ENCODE measurements at regions not wholly inside any gene's neighbourhood (a gene's known extent, or its start where the extent isn't known, plus 50 kb on each side); places are given as distances from the start of the nearest gene placed in this dataset.
"Not testable (repeated sequence)": the region's sequence is repeated elsewhere in the genome, so short reads cannot be mapped to it uniquely, and the experiment has no call there.

DNA sequence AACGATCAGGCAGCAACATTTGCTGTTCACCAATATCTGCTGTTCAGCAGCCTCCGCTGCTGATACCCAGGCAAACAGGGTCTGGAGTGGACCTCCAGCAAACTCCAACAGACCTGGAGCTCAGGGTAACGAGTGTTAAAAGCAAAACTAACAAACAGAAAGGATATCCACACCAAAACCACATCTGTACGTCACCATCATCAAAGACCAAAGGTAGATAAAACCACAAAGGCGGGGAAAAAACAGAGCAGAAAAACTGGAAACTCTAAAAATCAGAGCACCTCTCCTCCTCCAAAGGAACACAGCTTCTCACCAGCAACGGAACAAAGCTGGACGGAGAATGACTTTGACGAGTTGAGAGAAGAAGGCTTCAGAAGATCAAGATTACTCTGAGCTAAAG is 192.8 kb upstream of the MGAT5 start:
- H3K27me3 ChIP-seq (ENCODE audit: control insufficient read depth in 3 of 3, insufficient read depth in 3 of 3, low read length in 3 of 3); H3K36me3 ChIP-seq (ENCODE audit: control insufficient read depth in 3 of 3, insufficient read depth in 3 of 3, low read length in 3 of 3); H3K4me3 ChIP-seq (ENCODE audit: low read length in 3 of 3); H3K9ac ChIP-seq (ENCODE audit: low read depth in 1 of 3, low read length in 3 of 3); H3K4me1 ChIP-seq (ENCODE audit: control insufficient read depth in 3 of 3, insufficient read depth in 3 of 3, low read length in 3 of 3); H3K9me3 ChIP-seq (ENCODE audit: control insufficient read depth in 3 of 3, low read length in 3 of 3); H3K27ac ChIP-seq (ENCODE audit: low read depth, low read length): not testable (repeated sequence)

DNA sequence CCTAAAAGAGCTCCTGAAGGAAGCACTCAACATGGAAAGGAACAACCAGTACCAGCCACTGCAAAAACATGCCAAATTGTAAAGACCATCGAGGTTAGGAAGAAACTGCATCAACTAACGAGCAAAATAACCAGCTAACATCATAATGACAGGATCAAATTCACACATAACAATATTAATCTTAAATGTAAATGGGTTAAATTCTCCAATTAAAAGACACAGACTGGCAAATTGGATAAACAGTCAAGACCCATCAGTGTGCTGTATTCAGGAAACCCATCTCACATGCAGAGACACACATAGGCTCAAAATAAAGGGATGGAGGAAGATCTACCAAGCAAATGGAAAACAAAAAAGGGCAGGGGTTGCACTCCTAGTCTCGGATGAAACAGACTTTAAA is 191.6 kb upstream of the MGAT5 start:
- not testable (repeated sequence) for H3K27me3 ChIP-seq (ENCODE audit: control insufficient read depth in 3 of 3, insufficient read depth in 3 of 3, low read length in 3 of 3); H3K4me3 ChIP-seq (ENCODE audit: low read length in 3 of 3); H3K9me3 ChIP-seq (ENCODE audit: control insufficient read depth in 3 of 3, low read length in 3 of 3); H3K36me3 ChIP-seq (ENCODE audit: control insufficient read depth in 3 of 3, insufficient read depth in 3 of 3, low read length in 3 of 3); H3K27ac ChIP-seq (ENCODE audit: low read depth, low read length); H3K9ac ChIP-seq (ENCODE audit: low read depth in 1 of 3, low read length in 3 of 3); H3K4me1 ChIP-seq (ENCODE audit: control insufficient read depth in 3 of 3, insufficient read depth in 3 of 3, low read length in 3 of 3)

GRCh38 chr2:134063916-134064315 is 190.0 kb upstream of the MGAT5 start:
- H3K27ac ChIP-seq (ENCODE audit: low read depth, low read length); H3K4me3 ChIP-seq (ENCODE audit: low read length in 3 of 3); H3K27me3 ChIP-seq (ENCODE audit: control insufficient read depth in 3 of 3, insufficient read depth in 3 of 3, low read length in 3 of 3); H3K9me3 ChIP-seq (ENCODE audit: control insufficient read depth in 3 of 3, low read length in 3 of 3); H3K4me1 ChIP-seq (ENCODE audit: control insufficient read depth in 3 of 3, insufficient read depth in 3 of 3, low read length in 3 of 3); H3K36me3 ChIP-seq (ENCODE audit: control insufficient read depth in 3 of 3, insufficient read depth in 3 of 3, low read length in 3 of 3); H3K9ac ChIP-seq (ENCODE audit: low read depth in 1 of 3, low read length in 3 of 3): not testable (repeated sequence)

DNA sequence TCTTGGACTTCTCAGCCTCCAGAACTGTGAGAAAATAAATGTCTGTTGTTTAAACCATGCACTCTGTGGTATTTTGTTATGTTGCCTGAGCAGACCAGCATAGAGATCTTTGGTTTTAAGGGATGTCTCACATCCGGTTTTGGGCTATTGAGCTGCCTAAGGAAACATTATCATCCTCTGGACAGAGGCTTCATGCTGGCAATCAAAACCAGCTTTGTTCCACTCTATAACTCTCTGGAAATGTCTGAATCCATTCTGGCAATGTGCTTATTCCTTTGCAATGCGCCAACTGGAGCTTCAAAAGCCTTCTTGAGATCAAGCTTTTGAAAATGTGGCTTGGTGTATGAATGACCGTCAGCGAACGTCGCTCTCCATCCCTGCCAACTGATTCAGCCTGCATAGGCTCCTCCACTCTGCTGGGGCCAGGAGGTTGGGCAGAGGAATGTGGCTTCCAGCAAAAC is 183.6 kb upstream of the MGAT5 start:
- no peak overlapping the region for H3K9ac ChIP-seq (ENCODE audit: low read depth in 1 of 3, low read length in 3 of 3)
- H3K36me3 ChIP-seq (ENCODE audit: control insufficient read depth in 3 of 3, insufficient read depth in 3 of 3, low read length in 3 of 3) = no peaks in the 10 kb centered on the region
- no peak overlapping the region for H3K27ac ChIP-seq (ENCODE audit: low read depth, low read length)
- no peaks in the 10 kb centered on the region for H3K4me1 ChIP-seq (ENCODE audit: control insufficient read depth in 3 of 3, insufficient read depth in 3 of 3, low read length in 3 of 3)
- no peaks in the 10 kb centered on the region for H3K9me3 ChIP-seq (ENCODE audit: control insufficient read depth in 3 of 3, low read length in 3 of 3)
- no peak overlapping the region for H3K4me3 ChIP-seq (ENCODE audit: low read length in 3 of 3)
- H3K27me3 ChIP-seq (ENCODE audit: control insufficient read depth in 3 of 3, insufficient read depth in 3 of 3, low read length in 3 of 3) = no peaks in the 10 kb centered on the region

- H3K27me3 ChIP-seq (ENCODE audit: control insufficient read depth in 3 of 3, insufficient read depth in 3 of 3, low read length in 3 of 3) = no peaks in the 10 kb centered on the region
- H3K9me3 ChIP-seq (ENCODE audit: control insufficient read depth in 3 of 3, low read length in 3 of 3) = no peaks in the 10 kb centered on the region
- no peaks in the 10 kb centered on the region for H3K36me3 ChIP-seq (ENCODE audit: control insufficient read depth in 3 of 3, insufficient read depth in 3 of 3, low read length in 3 of 3)
- no peak overlapping the region for H3K27ac ChIP-seq (ENCODE audit: low read depth, low read length)
- H3K9ac ChIP-seq (ENCODE audit: low read depth in 1 of 3, low read length in 3 of 3) = no peak overlapping the region
- no peak overlapping the region for H3K4me3 ChIP-seq (ENCODE audit: low read length in 3 of 3)
- H3K4me1 ChIP-seq (ENCODE audit: control insufficient read depth in 3 of 3, insufficient read depth in 3 of 3, low read length in 3 of 3) = no peaks in the 10 kb centered on the region
Measured at GRCh38 chr2:134072341-134072740, 181.5 kb upstream of the MGAT5 start.

DNA sequence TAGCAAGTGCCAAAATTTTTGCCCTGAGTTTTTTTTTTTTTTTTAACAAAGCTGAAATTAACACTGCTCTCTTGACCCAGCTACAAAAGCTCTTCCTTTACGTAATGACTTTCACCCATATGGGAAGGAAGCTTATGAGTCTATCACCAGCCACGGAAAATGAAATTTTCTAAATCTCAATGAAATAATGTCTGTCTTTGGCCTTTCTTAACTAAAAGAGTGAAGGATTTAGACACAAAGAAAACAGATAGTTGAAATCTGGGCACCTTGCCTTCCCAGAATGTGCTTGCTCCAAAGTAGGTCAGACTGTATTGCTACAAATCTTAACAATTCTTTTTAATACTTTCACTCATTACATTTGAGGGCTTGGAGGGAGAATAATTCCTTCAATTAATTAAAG is 180.8 kb upstream of the MGAT5 start:
- no peak overlapping the region for H3K27ac ChIP-seq (ENCODE audit: low read depth, low read length)
- no peaks in the 10 kb centered on the region for H3K27me3 ChIP-seq (ENCODE audit: control insufficient read depth in 3 of 3, insufficient read depth in 3 of 3, low read length in 3 of 3)
- H3K9me3 ChIP-seq (ENCODE audit: control insufficient read depth in 3 of 3, low read length in 3 of 3) = no peaks in the 10 kb centered on the region
- H3K36me3 ChIP-seq (ENCODE audit: control insufficient read depth in 3 of 3, insufficient read depth in 3 of 3, low read length in 3 of 3) = no peaks in the 10 kb centered on the region
- H3K4me1 ChIP-seq (ENCODE audit: control insufficient read depth in 3 of 3, insufficient read depth in 3 of 3, low read length in 3 of 3) = no peaks in the 10 kb centered on the region
- no peak overlapping the region for H3K4me3 ChIP-seq (ENCODE audit: low read length in 3 of 3)
- H3K9ac ChIP-seq (ENCODE audit: low read depth in 1 of 3, low read length in 3 of 3) = no peak overlapping the region

GRCh38 chr2:134074619-134075018 is 179.3 kb upstream of the MGAT5 start:
- Histone ChIP-seq H3K4me3 (ENCODE audit: low read length in 3 of 3) (no peak overlapping the region), H3K36me3 (ENCODE audit: control insufficient read depth in 3 of 3, insufficient read depth in 3 of 3, low read length in 3 of 3) (no peaks in the 10 kb centered on the region), H3K9ac (ENCODE audit: low read depth in 1 of 3, low read length in 3 of 3) (no peak overlapping the region), H3K27me3 (ENCODE audit: control insufficient read depth in 3 of 3, insufficient read depth in 3 of 3, low read length in 3 of 3) (no peaks in the 10 kb centered on the region), H3K9me3 (ENCODE audit: control insufficient read depth in 3 of 3, low read length in 3 of 3) (no peaks in the 10 kb centered on the region), H3K27ac (ENCODE audit: low read depth, low read length) (no peak overlapping the region), H3K4me1 (ENCODE audit: control insufficient read depth in 3 of 3, insufficient read depth in 3 of 3, low read length in 3 of 3) (no peaks in the 10 kb centered on the region)

- no peak overlapping the region for H3K4me3 ChIP-seq (ENCODE audit: low read length in 3 of 3)
- H3K27me3 ChIP-seq (ENCODE audit: control insufficient read depth in 3 of 3, insufficient read depth in 3 of 3, low read length in 3 of 3) = no peaks in the 10 kb centered on the region
- no peaks in the 10 kb centered on the region for H3K36me3 ChIP-seq (ENCODE audit: control insufficient read depth in 3 of 3, insufficient read depth in 3 of 3, low read length in 3 of 3)
- H3K9ac ChIP-seq (ENCODE audit: low read depth in 1 of 3, low read length in 3 of 3) = no peak overlapping the region
- no peaks in the 10 kb centered on the region for H3K9me3 ChIP-seq (ENCODE audit: control insufficient read depth in 3 of 3, low read length in 3 of 3)
- peaks cover 0 to 2% (median 0%) of the 10 kb centered on the region in 3 donors for H3K4me1 ChIP-seq (ENCODE audit: control insufficient read depth in 3 of 3, insufficient read depth in 3 of 3, low read length in 3 of 3)
- no peak overlapping the region for H3K27ac ChIP-seq (ENCODE audit: low read depth, low read length)
Measured at GRCh38 chr2:134075204-134075603, 178.7 kb upstream of the MGAT5 start.

DNA sequence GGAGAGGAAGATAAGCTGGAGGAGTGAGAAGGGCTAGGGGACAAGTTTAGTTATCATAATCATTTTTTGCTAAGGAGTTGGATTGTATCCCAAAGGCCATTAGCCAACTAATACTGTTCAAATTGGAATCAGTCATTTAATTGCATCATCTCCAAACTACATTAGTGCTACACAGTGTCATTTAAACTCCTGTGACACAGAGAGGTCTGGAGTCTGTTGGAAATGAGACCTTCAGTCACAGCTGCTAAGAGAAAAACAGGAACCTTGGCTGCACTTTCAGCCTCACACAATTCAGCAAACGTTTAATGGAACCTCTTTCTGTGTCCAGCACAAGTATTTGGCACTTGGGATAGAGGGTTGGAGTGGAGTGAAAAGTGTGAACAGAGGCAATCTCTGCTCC is 175.5 kb upstream of the MGAT5 start:
- no peak overlapping the region for H3K27ac ChIP-seq (ENCODE audit: low read depth, low read length)
- H3K9me3 ChIP-seq (ENCODE audit: control insufficient read depth in 3 of 3, low read length in 3 of 3) = no peaks in the 10 kb centered on the region
- H3K4me3 ChIP-seq (ENCODE audit: low read length in 3 of 3) = no peak overlapping the region
- H3K36me3 ChIP-seq (ENCODE audit: control insufficient read depth in 3 of 3, insufficient read depth in 3 of 3, low read length in 3 of 3) = no peaks in the 10 kb centered on the region
- H3K27me3 ChIP-seq (ENCODE audit: control insufficient read depth in 3 of 3, insufficient read depth in 3 of 3, low read length in 3 of 3) = no peaks in the 10 kb centered on the region
- peaks cover 0 to 5% (median 0%) of the 10 kb centered on the region in 3 donors for H3K4me1 ChIP-seq (ENCODE audit: control insufficient read depth in 3 of 3, insufficient read depth in 3 of 3, low read length in 3 of 3)
- H3K9ac ChIP-seq (ENCODE audit: low read depth in 1 of 3, low read length in 3 of 3) = no peak overlapping the region

DNA sequence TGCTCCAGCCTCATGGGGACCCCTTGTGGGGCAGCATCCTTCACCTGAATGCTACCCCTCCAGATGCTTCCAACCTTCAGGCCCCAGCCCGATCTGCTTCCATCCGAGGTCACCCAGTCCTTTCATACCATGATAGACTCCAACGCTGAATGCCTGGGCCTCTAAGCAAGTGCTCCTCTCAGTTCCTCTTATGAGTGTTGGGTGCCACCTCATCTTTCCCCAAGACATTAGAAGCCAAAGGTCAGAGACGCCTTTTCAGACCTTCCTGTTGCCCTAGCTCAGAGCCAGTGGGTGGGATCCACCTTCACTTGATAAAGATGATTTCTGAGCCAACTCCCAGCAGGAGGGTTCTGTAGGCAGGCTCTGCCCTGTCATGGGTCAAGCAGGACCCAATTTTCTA is 174.5 kb upstream of the MGAT5 start:
- peaks cover 0 to 5% (median 0%) of the 10 kb centered on the region in 3 donors for H3K4me1 ChIP-seq (ENCODE audit: control insufficient read depth in 3 of 3, insufficient read depth in 3 of 3, low read length in 3 of 3)
- no peaks in the 10 kb centered on the region for H3K9me3 ChIP-seq (ENCODE audit: control insufficient read depth in 3 of 3, low read length in 3 of 3)
- no peak overlapping the region for H3K4me3 ChIP-seq (ENCODE audit: low read length in 3 of 3)
- H3K27me3 ChIP-seq (ENCODE audit: control insufficient read depth in 3 of 3, insufficient read depth in 3 of 3, low read length in 3 of 3) = no peaks in the 10 kb centered on the region
- H3K36me3 ChIP-seq (ENCODE audit: control insufficient read depth in 3 of 3, insufficient read depth in 3 of 3, low read length in 3 of 3) = no peaks in the 10 kb centered on the region
- H3K9ac ChIP-seq (ENCODE audit: low read depth in 1 of 3, low read length in 3 of 3) = no peak overlapping the region
- H3K27ac ChIP-seq (ENCODE audit: low read depth, low read length) = no peak overlapping the region
